ENCODE measurements at regions not wholly inside any gene's neighbourhood (a gene's known extent, or its start where the extent isn't known, plus 50 kb on each side); places are given as distances from the start of the nearest gene placed in this dataset.

DNA sequence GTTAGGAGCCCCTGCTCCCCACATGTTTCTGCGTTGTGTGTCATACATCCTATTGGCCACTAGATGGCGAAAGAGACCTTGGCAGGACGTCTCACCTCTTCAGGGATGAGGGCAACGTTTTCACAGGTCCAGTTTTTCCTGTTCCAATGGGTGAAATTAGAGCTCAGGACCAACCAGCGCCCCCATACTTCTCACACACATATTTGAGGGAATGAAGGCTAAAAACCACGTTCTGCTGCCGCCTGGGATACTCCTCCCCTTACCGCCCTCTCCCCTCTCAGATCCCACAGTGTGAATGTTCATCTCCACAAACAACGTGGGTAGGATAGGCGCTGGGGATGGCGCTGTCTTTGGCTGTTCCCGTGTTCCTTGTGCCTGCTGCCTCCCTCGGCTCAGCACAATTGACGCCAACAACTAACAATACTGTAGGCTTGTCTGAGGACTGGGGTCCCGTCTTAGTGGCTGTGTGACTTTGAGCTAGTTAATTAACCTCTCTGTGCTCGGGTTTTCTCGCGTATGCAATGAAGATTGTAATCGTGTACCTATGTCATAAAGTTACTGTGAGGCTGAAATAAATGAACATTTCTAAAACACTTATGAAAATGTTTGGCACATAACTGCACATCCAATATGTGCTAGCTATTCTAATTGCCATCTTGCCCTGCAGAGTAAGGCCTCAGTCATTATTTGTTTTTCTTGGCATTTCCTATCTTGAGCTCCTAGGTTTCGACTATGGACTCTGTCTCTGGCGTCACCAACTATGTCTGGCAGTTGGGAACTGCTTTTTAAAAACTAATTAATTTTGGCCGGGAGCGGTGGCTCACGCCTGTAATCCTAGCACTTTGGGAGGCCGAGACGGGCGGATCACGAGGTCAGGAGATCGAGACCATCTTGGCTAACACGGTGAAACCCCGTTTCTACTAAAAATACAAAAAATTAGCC lies 181.3 kb upstream of the STK26 start:
- Histone ChIP-seq H3K27ac (replicated peaks) (no peak overlapping the region), H3K4me3 (replicated peaks; ENCODE audit: insufficient read depth, low read length) (no peak overlapping the region), H3K27me3 (ENCODE audit: insufficient read depth, poor library complexity, severe bottlenecking) (no peaks in the 10 kb centered on the region)
- peak in 1 of 2 experiments; percentile 53 for DNase-seq (ENCODE audit: low read depth in 1 of 2, low spot score in 1 of 2)
- TF ChIP-seq GABPA (IDR thresholded peaks at IDR 0.05; ENCODE audit: low read depth), result no peak
- TF ChIP-seq, protein P1, sequence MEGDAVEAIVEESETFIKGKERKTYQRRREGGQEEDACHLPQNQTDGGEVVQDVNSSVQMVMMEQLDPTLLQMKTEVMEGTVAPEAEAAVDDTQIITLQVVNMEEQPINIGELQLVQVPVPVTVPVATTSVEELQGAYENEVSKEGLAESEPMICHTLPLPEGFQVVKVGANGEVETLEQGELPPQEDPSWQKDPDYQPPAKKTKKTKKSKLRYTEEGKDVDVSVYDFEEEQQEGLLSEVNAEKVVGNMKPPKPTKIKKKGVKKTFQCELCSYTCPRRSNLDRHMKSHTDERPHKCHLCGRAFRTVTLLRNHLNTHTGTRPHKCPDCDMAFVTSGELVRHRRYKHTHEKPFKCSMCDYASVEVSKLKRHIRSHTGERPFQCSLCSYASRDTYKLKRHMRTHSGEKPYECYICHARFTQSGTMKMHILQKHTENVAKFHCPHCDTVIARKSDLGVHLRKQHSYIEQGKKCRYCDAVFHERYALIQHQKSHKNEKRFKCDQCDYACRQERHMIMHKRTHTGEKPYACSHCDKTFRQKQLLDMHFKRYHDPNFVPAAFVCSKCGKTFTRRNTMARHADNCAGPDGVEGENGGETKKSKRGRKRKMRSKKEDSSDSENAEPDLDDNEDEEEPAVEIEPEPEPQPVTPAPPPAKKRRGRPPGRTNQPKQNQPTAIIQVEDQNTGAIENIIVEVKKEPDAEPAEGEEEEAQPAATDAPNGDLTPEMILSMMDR (IDR thresholded peaks at IDR 0.05; ENCODE audit: insufficient read depth, low read length), result peak; percentile 29

DNA sequence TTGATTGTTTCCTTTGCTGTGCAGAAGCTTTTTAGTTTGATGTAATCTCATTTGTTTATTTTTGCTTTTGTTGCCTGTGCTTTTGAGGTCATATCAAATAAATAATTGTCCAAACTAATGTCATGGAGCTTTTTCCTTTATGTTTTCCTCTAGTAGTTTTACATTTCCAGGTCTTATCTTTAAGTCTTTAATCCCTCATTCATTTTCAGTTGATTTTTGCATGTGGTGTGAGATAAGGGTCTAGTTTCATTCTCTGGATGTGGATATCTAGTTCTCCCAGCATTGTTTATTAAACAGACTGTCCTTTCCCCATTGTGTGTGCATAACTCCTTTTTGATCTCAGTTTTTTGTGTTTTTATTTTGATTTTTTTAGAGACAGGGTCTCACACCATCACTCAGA lies 179.1 kb upstream of the STK26 start:
- no peak overlapping the region for H3K27ac ChIP-seq (replicated peaks)
- no peak overlapping the region for H3K4me3 ChIP-seq (replicated peaks; ENCODE audit: insufficient read depth, low read length)
- TF ChIP-seq GABPA (IDR thresholded peaks at IDR 0.05; ENCODE audit: low read depth), result no peak
- no peak for TF ChIP-seq SPI1 (IDR thresholded peaks at IDR 0.05; ENCODE audit: borderline replicate concordance, low read depth)
- TF ChIP-seq, protein P1 (IDR thresholded peaks at IDR 0.05; ENCODE audit: insufficient read depth, low read length), result no peak
- no peak for TF ChIP-seq POLR2AphosphoS5 (IDR thresholded peaks at IDR 0.05; ENCODE audit: low read depth)
- TF ChIP-seq, protein P2, sequence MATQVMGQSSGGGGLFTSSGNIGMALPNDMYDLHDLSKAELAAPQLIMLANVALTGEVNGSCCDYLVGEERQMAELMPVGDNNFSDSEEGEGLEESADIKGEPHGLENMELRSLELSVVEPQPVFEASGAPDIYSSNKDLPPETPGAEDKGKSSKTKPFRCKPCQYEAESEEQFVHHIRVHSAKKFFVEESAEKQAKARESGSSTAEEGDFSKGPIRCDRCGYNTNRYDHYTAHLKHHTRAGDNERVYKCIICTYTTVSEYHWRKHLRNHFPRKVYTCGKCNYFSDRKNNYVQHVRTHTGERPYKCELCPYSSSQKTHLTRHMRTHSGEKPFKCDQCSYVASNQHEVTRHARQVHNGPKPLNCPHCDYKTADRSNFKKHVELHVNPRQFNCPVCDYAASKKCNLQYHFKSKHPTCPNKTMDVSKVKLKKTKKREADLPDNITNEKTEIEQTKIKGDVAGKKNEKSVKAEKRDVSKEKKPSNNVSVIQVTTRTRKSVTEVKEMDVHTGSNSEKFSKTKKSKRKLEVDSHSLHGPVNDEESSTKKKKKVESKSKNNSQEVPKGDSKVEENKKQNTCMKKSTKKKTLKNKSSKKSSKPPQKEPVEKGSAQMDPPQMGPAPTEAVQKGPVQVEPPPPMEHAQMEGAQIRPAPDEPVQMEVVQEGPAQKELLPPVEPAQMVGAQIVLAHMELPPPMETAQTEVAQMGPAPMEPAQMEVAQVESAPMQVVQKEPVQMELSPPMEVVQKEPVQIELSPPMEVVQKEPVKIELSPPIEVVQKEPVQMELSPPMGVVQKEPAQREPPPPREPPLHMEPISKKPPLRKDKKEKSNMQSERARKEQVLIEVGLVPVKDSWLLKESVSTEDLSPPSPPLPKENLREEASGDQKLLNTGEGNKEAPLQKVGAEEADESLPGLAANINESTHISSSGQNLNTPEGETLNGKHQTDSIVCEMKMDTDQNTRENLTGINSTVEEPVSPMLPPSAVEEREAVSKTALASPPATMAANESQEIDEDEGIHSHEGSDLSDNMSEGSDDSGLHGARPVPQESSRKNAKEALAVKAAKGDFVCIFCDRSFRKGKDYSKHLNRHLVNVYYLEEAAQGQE (IDR thresholded peaks at IDR 0.05; ENCODE audit: insufficient replicate concordance, low read depth), result no peak
- H3K27me3 ChIP-seq (ENCODE audit: insufficient read depth, poor library complexity, severe bottlenecking), result no peaks in the 10 kb centered on the region
- DNase-seq (ENCODE audit: low read depth in 1 of 2, low spot score in 1 of 2), result no peak

DNA sequence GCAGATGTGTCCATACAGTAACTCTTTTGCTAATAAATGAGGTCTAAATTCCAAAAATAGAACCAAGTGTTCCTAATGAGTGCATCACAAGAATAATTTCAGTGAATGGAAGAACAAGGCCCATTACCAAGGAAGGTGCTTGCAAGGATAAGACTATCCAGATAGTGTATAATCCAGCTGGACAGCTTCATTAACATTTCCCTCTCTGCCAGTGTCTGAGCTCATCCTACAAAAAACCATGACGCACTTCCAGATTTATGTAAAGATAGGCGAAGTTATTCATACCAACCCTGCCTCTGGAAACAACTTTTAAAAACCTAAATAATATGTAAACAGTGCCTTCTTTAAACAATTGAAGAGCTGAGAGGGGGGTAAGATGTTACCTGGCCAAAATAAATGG lies 177.9 kb upstream of the STK26 start:
- Histone ChIP-seq H3K27me3 (ENCODE audit: insufficient read depth, poor library complexity, severe bottlenecking) (no peaks in the 10 kb centered on the region), H3K27ac (replicated peaks) (no peak overlapping the region), H3K4me3 (replicated peaks; ENCODE audit: insufficient read depth, low read length) (no peak overlapping the region)
- no peak for DNase-seq (ENCODE audit: low read depth in 1 of 2, low spot score in 1 of 2)
- TF ChIP-seq, protein P1 (IDR thresholded peaks at IDR 0.05; ENCODE audit: insufficient read depth, low read length), result no peak
- TF ChIP-seq SPI1 (IDR thresholded peaks at IDR 0.05; ENCODE audit: borderline replicate concordance, low read depth), result no peak
- no peak for TF ChIP-seq GABPA (IDR thresholded peaks at IDR 0.05; ENCODE audit: low read depth)
- TF ChIP-seq, protein P2 (IDR thresholded peaks at IDR 0.05; ENCODE audit: insufficient replicate concordance, low read depth), result no peak
- TF ChIP-seq POLR2AphosphoS5 (IDR thresholded peaks at IDR 0.05; ENCODE audit: low read depth), result no peak
